GM03348 (cell line): ENCODE measurements at regions not wholly inside any gene's neighbourhood (a gene's known extent, or its start where the extent isn't known, plus 50 kb on each side); places are given as distances from the start of the nearest gene placed in this dataset.
"Not testable (repeated sequence)": the region's sequence is repeated elsewhere in the genome, so short reads cannot be mapped to it uniquely, and the experiment has no call there.

Source experiments
- DNase-seq: peaks from one replicate; pipeline ENCODE4 v3.0.0; 2012; ENCODE audit warnings: low spot score

DNA sequence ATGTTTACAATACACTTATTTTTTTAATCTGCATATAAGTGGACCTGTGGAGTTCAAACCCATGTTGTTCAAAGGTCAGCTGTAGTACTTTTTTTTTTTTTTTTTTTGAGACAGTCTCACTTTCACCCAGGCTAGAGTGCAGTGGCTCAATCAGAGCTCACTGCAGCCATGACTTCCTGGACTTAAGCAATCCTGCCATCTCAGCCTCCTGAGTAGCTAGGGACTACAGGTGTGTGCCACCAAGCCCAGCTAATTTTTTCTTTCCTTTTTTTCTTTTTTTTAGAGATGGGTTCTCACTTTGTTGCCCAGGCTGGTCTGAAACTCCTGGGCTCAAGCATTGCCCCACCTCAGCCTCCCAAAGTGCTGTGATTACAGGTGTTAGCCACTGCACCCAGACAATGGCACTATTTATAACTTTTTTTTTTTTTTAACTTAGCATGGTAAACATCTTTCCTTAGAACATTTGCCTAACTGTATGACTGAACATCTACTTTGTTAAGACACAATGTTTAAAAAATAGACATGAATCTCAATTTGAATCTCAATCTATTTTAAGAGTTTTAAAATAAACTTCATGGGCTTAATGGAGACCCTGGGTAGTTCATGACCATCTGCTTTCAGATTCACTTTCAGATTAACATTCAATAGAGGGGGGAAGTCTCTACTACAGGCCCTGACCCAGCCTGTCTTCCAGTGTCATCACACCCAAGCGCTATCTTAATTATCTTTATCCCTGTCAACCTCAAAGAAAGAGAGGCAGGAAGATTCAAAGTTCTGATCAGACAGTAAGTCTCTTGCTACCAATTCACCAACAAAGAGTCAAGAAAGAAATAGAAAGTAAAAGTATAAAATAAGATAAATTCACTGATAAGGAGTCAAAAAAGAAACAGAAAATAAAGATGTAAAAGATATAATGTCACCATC lies 97.7 kb upstream of the DOCK9 start:
- DNase-seq = no peak

DNA sequence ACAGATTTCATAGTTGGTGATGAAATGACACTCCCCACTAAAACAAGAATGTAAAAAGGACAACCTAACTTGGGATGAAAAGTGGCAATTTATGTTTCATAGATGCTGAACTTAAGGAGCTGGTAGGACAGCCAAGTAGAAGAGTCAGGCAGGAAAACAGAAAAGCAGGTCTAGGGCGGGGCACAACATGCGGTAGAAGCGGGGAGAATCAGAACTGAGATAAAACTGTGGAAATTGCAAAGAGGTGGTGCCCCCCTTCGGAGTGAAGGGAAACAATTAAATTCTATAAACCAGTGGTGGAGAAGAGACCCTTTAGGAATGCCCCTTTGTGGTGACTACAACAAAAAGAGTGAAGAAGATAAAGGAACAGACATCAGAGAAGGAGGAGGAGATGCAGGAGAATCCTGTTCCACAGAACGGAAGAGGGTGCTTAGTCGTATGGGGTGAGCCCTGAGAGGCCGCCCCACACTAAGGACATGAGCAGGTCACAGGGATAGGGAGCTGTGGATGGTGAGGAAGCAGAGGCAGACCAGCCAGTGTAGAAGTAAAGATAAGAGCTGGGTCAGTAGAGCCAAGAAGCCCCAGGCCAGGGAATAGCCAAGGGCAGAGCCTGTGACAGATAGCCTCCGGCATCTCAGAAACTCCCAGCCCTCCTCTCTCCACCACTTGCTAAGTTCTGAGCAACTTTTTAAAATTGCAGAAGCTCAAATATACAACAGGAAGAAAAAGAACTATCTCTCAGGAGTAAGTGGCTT lies 100.3 kb upstream of the DOCK9 start:
- DNase-seq = no peak

DNA sequence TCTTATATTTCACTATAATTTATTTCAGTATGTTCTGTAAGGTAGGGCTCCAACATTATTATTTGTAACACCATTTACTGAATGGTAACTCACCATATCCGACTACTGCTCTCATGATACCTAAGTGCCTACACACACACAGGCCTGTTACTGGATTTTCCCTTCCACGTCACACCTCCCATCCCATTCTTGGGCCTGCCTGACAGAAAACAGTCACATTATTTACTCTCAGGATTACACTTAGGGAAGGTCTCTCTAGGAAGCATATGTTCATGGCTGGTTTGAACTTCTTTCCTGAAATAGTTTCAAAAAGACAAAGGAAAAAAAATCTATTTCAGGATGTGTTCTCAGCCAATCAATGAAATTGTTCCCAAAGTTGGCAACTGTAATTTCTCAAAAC lies 102.3 kb upstream of the DOCK9 start:
- DNase-seq = no peak

DNA sequence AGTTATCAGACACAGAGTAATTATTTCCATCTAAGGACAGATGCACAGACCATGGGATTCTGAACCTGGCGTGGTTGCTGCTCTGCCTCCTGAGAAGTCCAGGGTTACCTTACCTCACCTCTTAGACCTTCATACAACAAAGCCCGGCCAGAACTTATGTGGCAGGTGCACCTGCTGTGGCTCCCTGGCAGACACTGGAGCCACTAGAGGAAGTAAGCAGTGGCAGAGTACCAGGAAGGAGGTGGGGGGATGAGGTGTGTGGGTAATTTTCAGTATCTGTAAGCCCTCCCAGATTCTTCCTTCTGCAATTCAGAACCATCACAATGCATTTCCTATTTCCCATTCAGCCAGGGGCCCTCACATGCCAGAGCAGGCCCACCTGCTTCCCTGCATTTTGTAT lies 106.1 kb upstream of the DOCK9 start:
- DNase-seq = no peak

DNA sequence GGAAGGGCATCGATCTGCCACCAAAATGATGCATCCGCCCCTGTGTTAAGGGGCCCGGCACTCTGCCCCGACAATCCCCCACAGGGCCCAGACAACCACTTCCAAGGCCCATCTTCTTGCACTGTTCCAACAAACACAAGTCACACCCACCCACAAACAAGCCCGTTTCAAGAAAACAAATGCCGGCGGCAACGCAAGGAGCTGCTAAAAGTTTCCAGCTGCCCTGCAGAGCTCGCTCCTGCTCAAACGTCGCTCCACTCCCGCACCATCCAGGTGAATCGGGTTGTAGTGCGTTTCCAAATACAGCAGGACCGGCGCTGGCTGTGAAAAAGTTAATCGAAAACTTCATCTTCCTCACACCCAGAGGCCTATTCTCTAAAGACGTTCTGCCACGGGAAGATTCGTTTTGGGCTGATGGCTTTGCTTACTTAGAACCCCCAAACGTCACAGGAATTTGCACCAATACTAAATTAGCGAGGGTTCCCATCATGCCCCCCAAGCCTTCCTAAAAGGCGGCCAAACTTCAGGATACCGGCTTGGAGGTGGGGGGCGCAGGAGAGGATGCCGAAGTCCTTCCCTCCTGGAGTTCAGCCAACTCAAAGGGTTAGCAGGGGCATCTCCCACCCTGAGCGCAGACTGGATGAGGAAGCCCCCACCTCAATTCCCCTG lies 107.4 kb upstream of the DOCK9 start:
- DNase-seq = no peak

DNA sequence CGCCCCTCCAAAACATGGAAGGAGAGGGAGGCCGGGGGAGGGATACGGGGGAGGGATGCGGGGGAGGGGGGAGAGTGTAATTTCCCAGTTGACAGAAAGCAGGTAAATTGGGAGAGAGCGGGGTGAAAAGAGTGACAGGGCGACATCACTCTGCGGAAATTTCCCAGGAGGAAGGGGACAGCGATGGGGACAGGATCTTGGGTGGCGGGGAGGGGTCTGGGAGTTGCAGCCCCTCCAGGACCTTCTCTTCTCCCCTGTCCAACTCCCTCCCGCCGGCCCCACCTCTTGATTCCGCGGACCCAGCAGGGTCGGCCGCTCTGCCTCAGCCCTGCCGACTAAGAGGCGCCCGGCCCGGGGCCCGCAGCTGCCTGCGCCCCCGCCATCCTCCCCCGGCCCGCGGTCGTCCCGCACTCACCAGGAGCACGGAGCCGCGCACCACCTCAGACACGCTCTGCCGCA lies 108.0 kb upstream of the DOCK9 start:
- no peak for DNase-seq

DNA sequence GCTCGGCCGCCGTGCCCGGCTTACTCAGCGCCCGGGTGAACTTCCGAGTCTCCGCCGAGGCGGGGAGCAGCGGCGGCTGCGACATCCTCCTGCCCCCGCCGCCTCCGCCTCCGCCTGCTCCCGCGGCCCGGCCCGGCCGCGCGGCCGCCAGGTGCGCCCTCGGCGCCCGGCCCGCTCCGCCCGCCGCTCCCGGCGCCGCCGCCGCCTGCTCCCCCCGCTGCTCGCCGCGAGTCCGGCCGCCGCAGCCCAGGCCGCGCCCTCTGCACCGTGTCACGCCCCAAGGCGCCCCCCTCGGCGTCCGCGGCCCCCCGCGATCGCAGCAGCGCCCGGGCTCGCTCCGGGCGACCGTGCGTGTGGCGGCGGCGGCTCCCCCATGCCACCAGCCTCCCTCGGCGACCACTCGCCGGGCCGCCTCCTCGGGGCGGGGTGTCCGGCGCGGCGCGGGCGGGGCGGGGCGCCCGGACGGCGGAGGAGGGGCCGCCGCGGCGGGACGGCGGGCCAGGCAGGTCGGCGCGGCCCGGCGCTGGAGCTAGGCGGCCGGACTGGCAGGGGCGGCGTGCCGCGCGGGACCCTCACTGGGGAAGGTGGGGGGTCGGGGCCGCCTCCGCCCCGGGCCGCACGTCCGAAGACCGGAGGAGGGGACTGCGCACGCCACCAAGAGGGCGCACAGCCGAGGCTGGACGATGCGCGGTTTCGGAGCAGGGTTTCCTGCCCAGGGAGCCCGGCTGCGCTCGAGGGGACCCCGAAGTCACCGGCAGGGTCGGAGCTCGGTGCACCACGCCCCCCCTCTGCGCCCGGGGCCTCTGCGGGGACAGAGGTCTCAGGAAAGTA lies 108.6 kb upstream of the DOCK9 start:
- peak; percentile 87 for DNase-seq

DNA sequence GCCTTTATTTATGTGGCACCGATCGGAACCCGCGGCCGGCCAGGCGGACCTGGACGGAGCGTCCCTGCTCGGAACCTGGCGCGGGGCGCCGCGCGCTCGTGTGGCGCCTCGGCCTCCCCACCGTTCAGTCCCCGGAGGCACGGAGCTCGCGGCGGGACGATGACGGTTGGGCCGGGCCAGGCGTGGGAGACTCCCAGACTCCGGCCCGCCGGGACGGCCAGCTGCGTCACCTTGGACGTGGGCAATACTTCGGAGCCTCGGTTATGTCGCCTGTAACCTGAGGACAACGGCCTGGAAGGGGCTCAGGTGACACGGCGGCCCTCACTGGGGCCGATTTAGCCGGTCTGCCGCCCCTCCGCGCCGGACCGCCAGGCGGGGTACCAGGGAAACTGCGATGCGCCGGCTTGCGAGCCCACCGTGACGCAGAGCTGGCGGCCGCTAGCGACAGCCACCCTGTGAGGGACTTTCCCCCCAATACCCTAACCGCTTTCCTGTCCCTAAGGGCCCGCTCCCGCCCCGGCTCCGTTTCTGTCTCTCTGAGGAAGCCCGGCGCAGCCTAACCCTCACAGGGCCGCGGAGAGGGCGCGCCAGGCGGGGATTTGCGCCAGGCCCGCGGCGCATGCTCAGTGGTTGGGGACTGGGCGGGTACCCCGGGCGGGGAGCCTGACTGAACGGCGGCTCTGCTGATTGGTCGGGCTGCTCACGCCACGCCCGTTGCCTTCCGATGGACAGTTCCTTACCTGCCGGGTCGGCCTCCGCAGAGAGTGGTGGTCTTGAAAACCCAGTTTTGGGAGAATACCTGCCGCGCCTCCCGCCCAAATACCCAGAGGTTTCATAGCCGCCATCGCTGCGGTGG lies 109.5 kb upstream of the DOCK9 start:
- peak; percentile 99 for DNase-seq

DNA sequence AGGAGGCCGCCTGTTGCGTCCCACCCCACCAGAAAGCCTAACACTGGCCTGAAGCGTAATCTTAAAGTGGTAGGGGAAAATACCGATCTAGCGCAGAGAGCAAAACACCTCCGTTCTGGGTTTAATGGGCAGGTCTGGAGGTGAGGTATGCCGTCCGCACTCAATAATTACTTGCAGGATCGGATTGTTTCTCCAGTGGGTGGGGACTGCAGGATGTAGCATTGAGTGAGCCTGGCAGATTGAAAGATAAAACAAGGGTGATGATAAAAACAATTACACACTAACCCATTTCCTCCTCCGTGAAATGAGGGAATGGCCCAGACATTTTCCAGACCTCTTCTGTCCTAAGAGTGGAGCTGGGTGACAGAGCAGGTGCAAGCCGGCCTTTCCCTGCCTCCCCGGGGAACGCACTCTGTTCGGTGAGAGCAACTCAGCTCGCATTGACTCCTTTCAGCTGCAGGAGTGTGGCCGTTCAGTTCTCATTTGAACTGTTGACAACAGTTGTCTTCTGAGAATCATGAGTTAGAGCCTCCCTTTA lies 110.2 kb upstream of the DOCK9 start:
- DNase-seq = no peak

DNA sequence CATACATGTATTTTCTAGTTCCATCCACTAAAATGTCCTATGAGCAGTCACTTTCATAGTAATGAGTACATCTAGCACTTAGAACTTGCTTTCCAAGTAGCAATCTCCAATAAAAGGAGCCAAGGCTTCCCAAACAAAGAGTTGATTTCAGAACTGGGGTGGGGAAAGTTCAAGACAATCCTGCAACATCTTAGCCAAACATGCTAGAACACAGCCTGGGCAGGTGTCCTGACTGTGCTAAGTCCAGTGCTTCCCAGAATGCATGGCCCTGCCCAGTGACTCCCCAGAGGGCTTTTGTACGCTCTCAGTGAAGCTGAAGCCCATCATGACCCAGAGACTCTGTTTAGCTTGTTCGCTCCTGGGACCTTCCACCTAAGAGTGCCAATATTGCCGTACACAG lies 106.7 kb upstream of the UBAC2 start:
- no peak for DNase-seq

DNA sequence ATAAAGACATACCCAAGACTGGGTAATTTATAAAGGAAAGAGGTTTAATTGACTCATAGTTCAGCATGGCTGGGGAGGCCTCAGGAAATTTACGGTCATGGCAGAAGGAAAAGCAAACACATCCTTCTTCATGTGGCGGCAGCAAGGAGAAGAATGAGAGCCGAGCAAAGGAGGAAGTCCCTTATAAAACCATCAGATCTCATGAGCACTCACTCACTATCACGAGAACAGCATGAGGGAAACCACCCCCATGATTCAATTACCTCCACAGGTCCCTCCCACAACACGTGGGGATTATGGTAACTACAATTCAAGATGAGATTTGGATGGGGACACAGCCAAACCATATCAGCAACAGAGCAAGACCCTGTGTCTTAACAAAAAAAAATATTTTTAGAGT lies 98.8 kb upstream of the UBAC2 start:
- DNase-seq = not testable (repeated sequence)

DNA sequence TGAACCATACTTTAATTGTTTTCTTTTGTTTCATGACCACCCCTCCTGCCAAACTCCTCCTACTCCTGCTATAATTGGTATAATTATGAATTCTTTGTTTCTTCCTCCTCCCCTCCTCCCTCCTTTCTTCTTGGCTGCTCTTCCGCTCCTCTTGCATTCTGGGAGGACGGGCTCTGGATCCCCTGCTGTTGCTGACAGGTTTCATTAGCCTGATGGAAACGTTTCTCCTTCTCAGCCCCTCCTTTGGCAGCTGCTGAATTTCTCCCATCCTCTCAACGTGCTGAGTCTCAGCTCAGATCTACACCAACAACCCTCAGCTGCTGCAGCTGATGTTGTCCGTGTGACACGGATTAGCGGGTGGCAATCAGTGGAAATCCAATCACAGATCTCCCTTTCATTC lies 97.1 kb upstream of the UBAC2 start:
- peak; percentile 39 for DNase-seq

DNA sequence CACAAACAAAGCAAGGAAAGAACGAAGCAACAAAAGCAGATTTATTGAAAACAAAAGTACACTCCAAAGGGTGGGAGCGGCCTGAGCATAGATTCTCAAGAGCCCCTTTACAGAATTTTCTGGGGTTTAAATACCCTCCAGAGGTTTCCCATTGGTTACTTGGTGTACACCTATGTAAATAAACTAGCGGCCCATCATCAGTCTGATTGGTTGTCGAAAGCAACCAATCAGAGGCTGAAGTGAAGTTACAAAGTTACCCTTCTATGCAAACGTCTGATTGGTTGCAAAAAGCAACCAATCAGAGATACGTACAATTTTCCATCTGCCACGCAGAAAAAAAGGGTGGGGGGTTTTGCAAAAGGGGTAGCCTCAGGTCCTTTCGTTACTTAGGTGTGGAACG lies 96.3 kb upstream of the UBAC2 start:
- DNase-seq = no peak

DNA sequence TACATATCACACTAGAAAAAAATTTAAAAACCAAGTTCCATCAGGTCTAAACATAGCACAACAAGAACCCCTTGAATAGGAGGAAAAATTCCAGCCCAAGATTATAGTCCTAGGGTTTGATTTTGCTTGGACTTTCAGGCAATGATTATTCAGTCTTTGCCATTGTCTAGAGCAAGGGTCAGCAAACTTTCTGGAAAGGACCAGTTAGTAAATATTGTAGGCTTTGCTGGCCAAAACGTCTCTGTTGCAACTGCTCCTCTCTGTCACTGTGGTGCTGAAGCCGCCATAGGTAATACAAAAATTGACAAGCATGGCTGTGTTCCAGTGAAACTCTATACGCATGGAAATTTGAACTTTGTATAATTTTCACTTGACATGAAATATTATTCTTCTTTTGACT lies 95.5 kb upstream of the UBAC2 start:
- DNase-seq = no peak

DNA sequence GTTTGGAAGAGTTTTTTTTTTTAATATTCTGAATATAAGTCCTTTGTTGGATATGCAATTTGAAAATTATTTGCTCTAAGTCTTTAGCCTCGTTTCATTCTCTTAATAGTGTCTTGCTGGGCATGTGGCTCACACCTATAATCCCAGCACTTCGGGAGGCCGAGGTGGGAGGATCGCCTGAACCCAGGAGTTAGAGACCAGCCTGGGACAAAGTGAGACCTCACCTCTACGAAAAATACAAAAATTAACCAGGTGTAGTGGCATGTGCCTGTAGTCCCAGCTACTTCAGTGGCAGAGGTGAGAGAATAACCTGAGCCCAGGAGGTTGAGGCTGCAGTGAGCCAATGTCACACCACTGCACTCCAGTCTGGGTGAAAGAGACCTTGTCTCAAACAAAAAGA lies 87.3 kb upstream of the UBAC2 start:
- DNase-seq = no peak

DNA sequence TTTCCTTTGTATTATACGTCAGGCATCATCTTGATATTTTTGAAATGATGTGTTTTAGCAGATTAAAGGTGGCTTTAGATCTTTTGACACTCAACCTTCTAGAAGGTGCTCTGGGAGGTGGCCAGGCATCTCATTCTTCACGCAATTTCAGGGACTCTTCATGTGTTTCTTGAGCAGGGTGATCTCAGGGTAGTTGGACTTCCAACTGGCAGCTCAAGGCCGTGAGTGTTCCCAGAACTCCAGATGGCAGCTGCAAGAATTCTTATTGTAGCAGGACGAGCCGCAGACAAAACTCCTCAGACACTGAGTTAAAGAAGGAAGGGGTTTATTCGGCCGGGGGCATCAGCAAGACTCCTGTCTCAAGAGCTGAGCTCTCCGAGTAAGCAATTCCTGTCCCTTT lies 82.5 kb upstream of the UBAC2 start:
- no peak for DNase-seq

DNA sequence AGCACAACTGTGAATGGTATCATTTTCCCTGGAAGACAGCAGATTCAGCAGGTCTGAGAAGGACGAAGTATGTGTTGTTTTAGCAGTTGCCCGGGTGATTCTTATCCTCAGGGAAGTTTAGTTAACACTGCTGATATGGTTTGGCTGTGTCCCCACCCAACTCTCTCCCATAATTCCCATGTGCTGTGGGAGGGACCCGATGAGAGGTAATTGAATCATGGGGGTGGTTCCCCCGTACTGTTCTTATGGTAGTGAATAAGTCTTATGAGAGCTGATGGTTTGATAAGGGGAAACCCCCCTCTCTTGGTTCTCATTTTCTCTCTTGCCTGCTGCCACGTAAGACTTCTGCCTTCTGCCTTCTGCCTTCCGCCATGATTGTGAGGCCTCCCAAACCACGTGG lies 81.0 kb upstream of the UBAC2 start:
- DNase-seq = no peak

DNA sequence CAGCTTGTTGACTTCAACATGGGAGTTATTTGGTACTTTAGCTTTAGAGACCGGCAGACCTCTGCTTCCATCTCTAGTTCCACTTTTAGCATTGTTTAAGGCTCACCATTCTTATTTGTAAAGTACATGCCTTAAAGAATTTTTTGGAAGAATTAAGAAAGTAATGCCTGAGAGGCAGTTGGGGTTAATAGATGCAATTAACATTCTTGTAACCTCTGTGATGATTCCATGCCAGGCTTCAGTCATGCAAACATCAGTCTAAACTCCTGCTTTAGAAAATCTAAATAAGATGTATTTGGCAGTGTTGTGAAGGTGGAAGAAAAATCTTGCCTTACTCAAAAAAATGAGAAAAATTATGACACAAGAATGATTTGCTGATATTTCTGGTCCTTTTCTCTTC lies 79.9 kb upstream of the UBAC2 start:
- DNase-seq = no peak

DNA sequence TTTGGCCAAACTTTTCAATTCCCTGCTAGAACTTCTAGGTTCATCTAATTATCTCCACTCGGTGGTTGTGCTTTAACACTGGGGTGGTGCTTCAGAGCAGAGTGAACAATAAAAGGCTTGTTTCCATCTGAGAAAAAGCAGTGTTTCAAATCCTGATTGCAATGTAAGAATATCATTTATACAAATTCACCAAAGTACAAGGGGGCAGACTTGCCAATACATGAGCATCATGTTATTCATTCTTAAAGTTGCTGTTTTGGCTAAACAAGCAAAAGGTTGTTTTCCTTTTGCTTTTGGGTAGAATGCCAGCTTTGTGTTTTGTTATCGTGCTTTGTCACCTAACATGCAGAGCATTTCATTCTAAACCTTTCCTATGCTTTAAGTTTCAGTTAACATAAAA lies 78.5 kb upstream of the UBAC2 start:
- no peak for DNase-seq
